ENCODE measurements at regions not wholly inside any gene's neighbourhood (a gene's known extent, or its start where the extent isn't known, plus 50 kb on each side); places are given as distances from the start of the nearest gene placed in this dataset.

- TF ChIP-seq CTCF (IDR thresholded peaks at IDR 0.05), result no peak
- TF ChIP-seq REST (IDR thresholded peaks at IDR 0.05), result no peak
- TF ChIP-seq CEBPB (IDR thresholded peaks at IDR 0.05), result no peak
- TF ChIP-seq TFCP2L1 (CRISPR knock-in tag; IDR thresholded peaks at IDR 0.05), result no peak
- TF ChIP-seq HDAC2 (IDR thresholded peaks at IDR 0.05), result no peak
- no peak for TF ChIP-seq CHD2 (IDR thresholded peaks at IDR 0.05; ENCODE audit: low read length, partially characterized antibody)
- no peak for TF ChIP-seq MAZ (IDR thresholded peaks at IDR 0.05; ENCODE audit: borderline replicate concordance, low read depth, low read length)
- TF ChIP-seq POLR2AphosphoS2 (conservative IDR thresholded peaks at IDR 0.05; ENCODE audit: low read length), result no peak
Measured at GRCh38 chr5:73274881-73275663, 102.1 kb downstream of the TMEM174 start.

Data from A549 (cell line).